SU-DHL-6 (cell line): ENCODE measurements at regions not wholly inside any gene's neighbourhood (a gene's known extent, or its start where the extent isn't known, plus 50 kb on each side); places are given as distances from the start of the nearest gene placed in this dataset.

Source experiments
- H2AFZ ChIP-seq: fragments of 200-600 bp; sonication (generic); 2 replicates; pipeline ENCODE4 v1.6.1; 2014; ENCODE audit warnings: low read depth, mild to moderate bottlenecking, moderate library complexity, mixed read lengths, antibody characterized with exemption, low read length; ENCODE audit not compliant: severe bottlenecking
- H3F3A ChIP-seq: fragments of 200-600 bp; shearing (Covaris generic); 2 replicates; pipeline ENCODE4 v1.6.0; 2016; ENCODE audit warnings: antibody characterized with exemption, mild to moderate bottlenecking; ENCODE audit not compliant: insufficient read depth
- H3K27ac ChIP-seq: fragments of 200-600 bp; sonication (generic); 2 replicates; pipeline ENCODE4 v1.5.1; 2016; ENCODE audit warnings: low read depth, mild to moderate bottlenecking, low read length, moderate library complexity, mixed read lengths
- H3K27me3 ChIP-seq: fragments of 200-600 bp; sonication (generic), shearing (Covaris generic); 2 replicates; pipeline ENCODE4 v1.6.0; 2014; ENCODE audit warnings: mild to moderate bottlenecking, low read length
- H3K36me3 ChIP-seq: fragments of 200-600 bp; sonication (generic); 2 replicates; pipeline ENCODE4 v1.6.1; 2014; ENCODE audit warnings: mild to moderate bottlenecking, low read length, mixed read lengths
- H3K4me2 ChIP-seq: fragments of 300-600, 200-600 bp; shearing (Covaris generic), sonication (generic); 2 replicates; pipeline ENCODE4 v1.6.0; 2014; ENCODE audit warnings: low read length, low read depth, mild to moderate bottlenecking; ENCODE audit not compliant: poor library complexity, severe bottlenecking
- H3K4me3 ChIP-seq: fragments of 200-600 bp; sonication (generic); 2 replicates; pipeline ENCODE4 v1.5.1; 2014; ENCODE audit warnings: antibody characterized with exemption, low read length, mild to moderate bottlenecking, mixed read lengths; ENCODE audit not compliant: insufficient read depth, poor library complexity, severe bottlenecking
- H3K79me2 ChIP-seq: fragments of 200-600 bp; sonication (generic); 2 replicates; pipeline ENCODE4 v1.6.1; 2014; ENCODE audit warnings: mild to moderate bottlenecking, low read length, moderate library complexity; ENCODE audit not compliant: insufficient read depth
- H3K9ac ChIP-seq: fragments of 200-600 bp; sonication (generic); 2 replicates; pipeline ENCODE4 v1.7.0; 2014; ENCODE audit warnings: mild to moderate bottlenecking, low read length
- H3K9me2 ChIP-seq: fragments of 200-600 bp; sonication (generic); replicated peaks from 2 replicates; pipeline ENCODE4 v1.6.1; 2014; ENCODE audit warnings: low read length; ENCODE audit not compliant: insufficient read depth
- H3K9me3 ChIP-seq: fragments of 200-600 bp; sonication (generic); 2 replicates; pipeline ENCODE4 v1.6.1; 2014; ENCODE audit warnings: low read length, mixed read lengths; ENCODE audit not compliant: insufficient read depth
- H4K20me1 ChIP-seq: fragments of 200-600 bp; sonication (generic); 2 replicates; pipeline ENCODE4 v1.6.1; 2014; ENCODE audit warnings: low read depth, mild to moderate bottlenecking, antibody characterized with exemption, low read length, moderate library complexity, mixed read lengths
- EZH2phosphoT487 ChIP-seq: fragments of 200-600 bp; sonication (generic), shearing (Covaris generic); conservative IDR thresholded peaks from 2 replicates; pipeline ENCODE4 v1.6.1; 2018; ENCODE audit warnings: mild to moderate bottlenecking, antibody characterized with exemption, low read length, moderate library complexity, mixed read lengths
- TF ChIP-seq, protein P1 (sequence below): fragments of 200-600 bp; sonication (generic); IDR thresholded peaks from one replicate; pipeline ENCODE4 v1.5.1; 2017; ENCODE audit warnings: antibody characterized with exemption, mild to moderate bottlenecking, low read length, moderate library complexity; ENCODE audit not compliant: insufficient read depth, poor library complexity, severe bottlenecking

DNA sequence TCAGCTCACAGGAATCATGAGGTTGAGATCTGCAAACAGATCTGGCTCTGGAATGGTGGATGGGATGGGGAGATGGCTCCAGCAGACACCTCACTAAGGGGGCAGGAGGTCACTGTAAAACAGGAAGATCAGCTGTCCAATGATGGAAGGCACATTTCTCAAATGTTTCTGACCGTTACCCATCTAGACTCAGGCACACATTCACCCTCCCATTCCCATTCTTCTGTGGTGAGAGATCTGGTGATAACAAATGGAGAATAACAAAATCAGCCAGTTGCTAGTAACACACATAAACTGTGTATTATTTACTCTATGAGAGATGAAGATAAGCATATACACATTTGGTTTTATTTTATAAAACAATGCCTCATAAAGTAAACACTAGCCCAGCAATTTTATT lies 235.9 kb downstream of the TSHZ3 start:
- Histone ChIP-seq H3K36me3 (no peaks in the 10 kb centered on the region), H3K9me2 (no peaks in the 10 kb centered on the region), H3K9ac (no peak overlapping the region), H3F3A (no peaks in the 10 kb centered on the region), H3K4me2 (no peak overlapping the region), H3K4me3 (no peak overlapping the region), H3K9me3 (no peaks in the 10 kb centered on the region), H2AFZ (no peak overlapping the region), H3K27ac (no peak overlapping the region), H3K27me3 (no peaks in the 10 kb centered on the region), H3K79me2 (no peaks in the 10 kb centered on the region), H4K20me1 (no peaks in the 10 kb centered on the region)
- TF ChIP-seq EZH2phosphoT487 = no peak
- TF ChIP-seq, protein P1, sequence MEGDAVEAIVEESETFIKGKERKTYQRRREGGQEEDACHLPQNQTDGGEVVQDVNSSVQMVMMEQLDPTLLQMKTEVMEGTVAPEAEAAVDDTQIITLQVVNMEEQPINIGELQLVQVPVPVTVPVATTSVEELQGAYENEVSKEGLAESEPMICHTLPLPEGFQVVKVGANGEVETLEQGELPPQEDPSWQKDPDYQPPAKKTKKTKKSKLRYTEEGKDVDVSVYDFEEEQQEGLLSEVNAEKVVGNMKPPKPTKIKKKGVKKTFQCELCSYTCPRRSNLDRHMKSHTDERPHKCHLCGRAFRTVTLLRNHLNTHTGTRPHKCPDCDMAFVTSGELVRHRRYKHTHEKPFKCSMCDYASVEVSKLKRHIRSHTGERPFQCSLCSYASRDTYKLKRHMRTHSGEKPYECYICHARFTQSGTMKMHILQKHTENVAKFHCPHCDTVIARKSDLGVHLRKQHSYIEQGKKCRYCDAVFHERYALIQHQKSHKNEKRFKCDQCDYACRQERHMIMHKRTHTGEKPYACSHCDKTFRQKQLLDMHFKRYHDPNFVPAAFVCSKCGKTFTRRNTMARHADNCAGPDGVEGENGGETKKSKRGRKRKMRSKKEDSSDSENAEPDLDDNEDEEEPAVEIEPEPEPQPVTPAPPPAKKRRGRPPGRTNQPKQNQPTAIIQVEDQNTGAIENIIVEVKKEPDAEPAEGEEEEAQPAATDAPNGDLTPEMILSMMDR = no peak

DNA sequence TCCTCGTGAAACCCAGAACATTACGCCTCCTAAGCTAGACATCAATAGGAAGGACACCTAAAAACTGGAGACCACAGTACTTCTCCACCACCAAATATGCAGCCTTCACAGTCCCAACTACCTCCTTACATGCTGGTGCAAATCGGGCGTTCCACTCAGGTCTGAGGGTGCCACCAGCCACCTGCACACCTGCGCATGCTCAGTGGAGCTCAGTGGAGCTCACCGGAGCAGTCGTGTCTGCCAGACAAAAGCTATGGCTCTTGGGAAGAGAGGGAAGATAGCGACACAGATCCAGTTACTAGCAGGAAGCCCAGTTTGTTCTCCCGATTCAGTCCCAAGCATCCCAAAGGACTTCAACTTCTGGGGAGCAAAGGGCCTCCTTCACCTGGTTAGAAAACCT lies 237.1 kb downstream of the TSHZ3 start:
- H3K4me3 ChIP-seq = no peak overlapping the region
- H3K9me2 ChIP-seq = no peaks in the 10 kb centered on the region
- no peaks in the 10 kb centered on the region for H3F3A ChIP-seq
- no peak for TF ChIP-seq EZH2phosphoT487
- TF ChIP-seq, protein P1 = no peak
- no peak overlapping the region for H3K4me2 ChIP-seq
- no peaks in the 10 kb centered on the region for H3K79me2 ChIP-seq
- H3K9ac ChIP-seq = no peak overlapping the region
- no peaks in the 10 kb centered on the region for H4K20me1 ChIP-seq
- no peak overlapping the region for H3K27ac ChIP-seq
- no peaks in the 10 kb centered on the region for H3K9me3 ChIP-seq
- no peaks in the 10 kb centered on the region for H3K36me3 ChIP-seq
- no peak overlapping the region for H2AFZ ChIP-seq
- no peaks in the 10 kb centered on the region for H3K27me3 ChIP-seq

DNA sequence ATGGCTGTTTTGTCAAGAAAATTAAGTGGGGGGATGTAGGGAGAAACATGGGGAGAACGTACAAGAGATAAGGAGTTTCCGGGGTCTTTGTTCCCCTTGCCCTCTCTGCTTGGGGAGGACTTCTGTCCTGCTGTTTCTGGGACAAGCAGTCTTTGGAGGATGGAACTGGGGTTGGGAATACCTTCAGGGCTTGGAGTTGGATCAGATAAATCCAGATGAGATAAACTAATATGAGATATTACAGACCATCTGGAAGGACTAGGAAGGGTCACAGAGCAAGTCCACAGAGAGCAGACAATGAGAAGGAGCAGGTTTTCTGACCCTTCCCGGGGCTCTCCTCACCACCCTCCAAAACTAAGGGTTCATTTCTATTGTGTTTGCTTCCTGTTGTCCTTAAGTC lies 237.5 kb downstream of the TSHZ3 start:
- TF ChIP-seq, protein P1 = no peak
- no peak for TF ChIP-seq EZH2phosphoT487
- H3K27me3 ChIP-seq = no peaks in the 10 kb centered on the region
- no peaks in the 10 kb centered on the region for H3F3A ChIP-seq
- H3K36me3 ChIP-seq = no peaks in the 10 kb centered on the region
- no peak overlapping the region for H2AFZ ChIP-seq
- H4K20me1 ChIP-seq = no peaks in the 10 kb centered on the region
- no peak overlapping the region for H3K4me2 ChIP-seq
- H3K79me2 ChIP-seq = no peaks in the 10 kb centered on the region
- no peak overlapping the region for H3K27ac ChIP-seq
- no peaks in the 10 kb centered on the region for H3K9me2 ChIP-seq
- no peak overlapping the region for H3K9ac ChIP-seq
- H3K9me3 ChIP-seq = no peaks in the 10 kb centered on the region
- H3K4me3 ChIP-seq = no peak overlapping the region
